Omental fat pad (tissue), 3 donors: ENCODE measurements at regions not wholly inside any gene's neighbourhood (a gene's known extent, or its start where the extent isn't known, plus 50 kb on each side); places are given as distances from the start of the nearest gene placed in this dataset.

ENCODE experiments used
- ATAC-seq: fragments of 150-250 bp; one replicate; pipeline ENCODE4 v1.9.1; 2016; ENCODE audit warnings: mild to moderate bottlenecking, moderate library complexity; ENCODE audit not compliant: low FRiP score
- DNase-seq: peaks from one replicate; pipeline ENCODE4 v3.0.0-alpha.2; 2019; ENCODE audit warnings: low spot score
- TF ChIP-seq, protein P1 (sequence below), 3 donors: fragments of 450-650 bp; IDR thresholded peaks; one replicate each; pipeline ENCODE4 v1.5.1; 2016 to 2017; ENCODE audit warnings: antibody characterized with exemption in 3 of 3, mild to moderate bottlenecking in 3 of 3, moderate library complexity in 2 of 3

DNA sequence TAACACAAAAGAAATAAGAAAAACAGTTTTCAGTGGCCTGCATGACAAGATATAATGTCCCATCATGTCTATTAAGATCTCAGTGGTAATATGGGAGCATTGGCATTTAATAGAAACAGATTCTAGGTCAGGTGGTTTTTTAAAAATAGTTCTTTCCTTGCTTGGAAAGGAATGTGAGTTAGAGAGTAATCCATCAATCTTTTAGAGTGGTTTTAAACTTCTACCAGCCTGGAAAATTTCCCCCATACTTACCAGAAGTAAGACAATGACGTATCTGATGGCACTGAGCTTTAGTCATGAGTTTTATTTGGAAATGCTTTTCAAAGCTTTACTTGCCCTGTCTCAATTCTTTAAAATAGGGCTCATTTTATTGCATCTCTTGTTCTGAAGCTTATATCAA is 441.7 kb upstream of the SMIM21 start:
- TF ChIP-seq, protein P1, sequence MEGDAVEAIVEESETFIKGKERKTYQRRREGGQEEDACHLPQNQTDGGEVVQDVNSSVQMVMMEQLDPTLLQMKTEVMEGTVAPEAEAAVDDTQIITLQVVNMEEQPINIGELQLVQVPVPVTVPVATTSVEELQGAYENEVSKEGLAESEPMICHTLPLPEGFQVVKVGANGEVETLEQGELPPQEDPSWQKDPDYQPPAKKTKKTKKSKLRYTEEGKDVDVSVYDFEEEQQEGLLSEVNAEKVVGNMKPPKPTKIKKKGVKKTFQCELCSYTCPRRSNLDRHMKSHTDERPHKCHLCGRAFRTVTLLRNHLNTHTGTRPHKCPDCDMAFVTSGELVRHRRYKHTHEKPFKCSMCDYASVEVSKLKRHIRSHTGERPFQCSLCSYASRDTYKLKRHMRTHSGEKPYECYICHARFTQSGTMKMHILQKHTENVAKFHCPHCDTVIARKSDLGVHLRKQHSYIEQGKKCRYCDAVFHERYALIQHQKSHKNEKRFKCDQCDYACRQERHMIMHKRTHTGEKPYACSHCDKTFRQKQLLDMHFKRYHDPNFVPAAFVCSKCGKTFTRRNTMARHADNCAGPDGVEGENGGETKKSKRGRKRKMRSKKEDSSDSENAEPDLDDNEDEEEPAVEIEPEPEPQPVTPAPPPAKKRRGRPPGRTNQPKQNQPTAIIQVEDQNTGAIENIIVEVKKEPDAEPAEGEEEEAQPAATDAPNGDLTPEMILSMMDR (IDR thresholded peaks at IDR 0.05) = no peak
- ATAC-seq (peak; percentile 74), DNase-seq (no peak)

DNA sequence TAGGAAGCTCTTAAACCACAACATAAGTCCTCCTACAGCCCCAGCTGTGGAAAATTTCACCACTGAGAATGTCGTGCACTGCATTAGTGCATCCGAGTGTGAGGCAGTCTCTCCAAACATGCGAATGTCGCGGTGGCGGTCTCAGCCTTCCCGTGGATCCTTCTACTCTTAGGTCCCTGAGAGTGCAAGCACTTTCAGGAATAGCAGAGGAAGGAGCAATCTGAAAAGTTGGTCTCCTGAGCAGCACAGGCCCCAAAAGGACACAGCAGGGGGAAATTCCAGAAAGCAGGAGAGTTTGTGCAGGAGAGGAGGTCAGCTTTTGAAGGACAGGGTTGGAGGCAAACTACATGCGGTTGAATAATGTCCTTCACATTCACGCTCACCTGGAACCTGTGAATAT is 440.5 kb upstream of the SMIM21 start:
- DNase-seq (no peak), ATAC-seq (no peak)
- TF ChIP-seq, protein P1 (IDR thresholded peaks at IDR 0.05) = no peak

DNA sequence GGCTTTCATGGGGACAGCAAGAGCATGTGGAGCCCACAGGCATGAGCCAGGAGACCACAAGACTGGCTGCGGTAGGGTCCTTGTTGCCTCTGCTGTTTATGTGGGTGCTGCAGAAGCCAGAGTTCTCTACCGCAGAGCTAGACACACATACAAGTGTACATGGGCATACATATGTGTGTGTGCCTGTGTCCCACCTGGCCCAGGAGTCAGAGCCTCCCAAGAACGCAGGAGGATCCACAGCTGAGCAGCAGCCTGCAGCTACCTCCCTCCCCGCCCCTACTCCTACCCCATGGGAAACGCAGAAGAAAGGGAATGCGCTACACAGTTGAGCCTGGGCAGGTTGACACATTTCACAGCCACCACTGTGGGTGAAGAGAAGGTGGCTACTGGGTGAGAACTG is 438.1 kb upstream of the SMIM21 start:
- ATAC-seq = no peak
- TF ChIP-seq, protein P1 (IDR thresholded peaks at IDR 0.05) = no peak
- DNase-seq = no peak

DNA sequence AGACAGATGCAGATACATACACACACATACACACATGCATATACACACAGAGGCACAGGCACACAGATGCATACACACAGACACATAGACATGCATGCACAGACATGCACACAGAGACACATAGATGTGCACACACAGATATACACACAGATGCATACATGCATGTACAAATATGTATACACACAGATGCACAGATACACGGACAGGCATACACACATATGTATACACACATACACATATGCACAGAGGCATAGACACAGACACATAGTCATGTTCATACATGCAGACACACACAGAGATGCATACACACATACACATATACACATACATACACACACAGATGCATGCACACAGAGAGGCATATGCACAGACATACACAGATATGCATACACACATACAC is 437.3 kb upstream of the SMIM21 start:
- ATAC-seq (no peak), DNase-seq (no peak)
- TF ChIP-seq, protein P1 (IDR thresholded peaks at IDR 0.05) = no peak

DNA sequence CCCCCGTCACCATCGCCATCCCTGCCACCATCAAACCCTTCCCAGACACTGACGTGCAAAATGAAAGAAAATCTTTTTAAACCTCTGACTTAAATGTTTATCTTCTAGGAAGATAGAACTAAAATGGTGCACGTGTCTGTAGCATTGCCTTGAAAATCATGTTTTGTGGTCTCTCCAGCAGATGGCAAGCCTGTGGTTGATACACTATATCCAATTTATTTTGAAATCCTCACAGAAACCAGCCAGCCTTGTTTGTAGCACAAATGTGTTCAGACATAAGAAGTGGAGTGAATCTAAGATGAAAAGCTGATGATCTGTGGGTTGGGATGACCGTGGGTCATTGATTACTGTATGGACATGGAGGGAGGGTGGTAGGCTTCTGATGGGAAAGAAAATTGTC is 436.2 kb upstream of the SMIM21 start:
- TF ChIP-seq, protein P1 (IDR thresholded peaks at IDR 0.05) = no peak
- no peak for DNase-seq
- no peak for ATAC-seq

DNA sequence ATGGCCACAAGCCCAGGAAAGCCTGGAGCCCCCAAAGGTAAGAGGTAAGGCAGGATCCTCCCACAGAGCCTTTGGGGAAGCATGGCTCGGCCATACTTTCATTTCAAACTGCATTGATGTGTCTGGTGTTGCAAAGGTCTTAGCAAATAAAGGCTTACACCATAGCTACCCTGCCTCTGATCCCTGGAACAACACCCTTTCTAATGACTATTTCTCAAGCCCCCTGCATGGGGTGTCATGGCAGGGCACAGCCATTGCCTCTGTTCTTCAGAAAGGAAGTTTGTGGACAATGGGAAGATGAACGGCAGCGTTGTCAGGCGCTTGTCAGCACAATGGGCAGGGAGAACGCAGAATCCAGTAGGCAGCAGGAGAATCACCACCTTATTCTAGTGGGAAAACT is 435.0 kb upstream of the SMIM21 start:
- no peak for ATAC-seq
- no peak for DNase-seq
- TF ChIP-seq, protein P1 (IDR thresholded peaks at IDR 0.05) = no peak

DNA sequence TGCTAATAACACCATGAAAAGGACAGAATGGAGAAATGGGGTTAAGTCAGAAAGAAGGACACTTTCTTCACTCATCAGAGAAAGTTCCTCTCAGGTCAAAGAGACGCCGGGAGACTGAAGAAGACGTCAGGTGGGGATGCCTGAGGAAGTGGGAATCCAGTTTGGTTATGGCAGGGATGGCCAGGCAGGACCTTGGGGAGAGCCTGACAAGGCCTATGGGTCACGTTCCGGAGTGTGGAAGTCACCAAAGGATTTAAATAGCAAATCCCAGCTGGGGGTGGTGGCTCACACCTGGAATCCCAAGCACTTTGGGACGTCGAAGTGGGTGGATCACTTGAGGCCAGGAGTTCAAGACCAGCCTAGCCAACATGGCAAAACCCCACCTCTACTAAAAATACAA is 432.7 kb upstream of the SMIM21 start:
- TF ChIP-seq, protein P1 (IDR thresholded peaks at IDR 0.05) = no peak

More for the DNA sequence above, 432.7 kb upstream of the SMIM21 start:
- no peak for ATAC-seq
- no peak for DNase-seq
